HL-60 (cell line): ENCODE measurements at regions not wholly inside any gene's neighbourhood (a gene's known extent, or its start where the extent isn't known, plus 50 kb on each side); places are given as distances from the start of the nearest gene placed in this dataset.

Source experiments
- CTCF ChIP-seq: IDR thresholded peaks from one replicate; pipeline ENCODE4 v1.5.1; 2011; ENCODE audit warnings: low read length, control low read depth, inconsistent platforms; ENCODE audit not compliant: insufficient read depth
- POLR2AphosphoS5 ChIP-seq: IDR thresholded peaks from 2 replicates; pipeline ENCODE4 v1.6.1; 2012; ENCODE audit warnings: low read depth

DNA sequence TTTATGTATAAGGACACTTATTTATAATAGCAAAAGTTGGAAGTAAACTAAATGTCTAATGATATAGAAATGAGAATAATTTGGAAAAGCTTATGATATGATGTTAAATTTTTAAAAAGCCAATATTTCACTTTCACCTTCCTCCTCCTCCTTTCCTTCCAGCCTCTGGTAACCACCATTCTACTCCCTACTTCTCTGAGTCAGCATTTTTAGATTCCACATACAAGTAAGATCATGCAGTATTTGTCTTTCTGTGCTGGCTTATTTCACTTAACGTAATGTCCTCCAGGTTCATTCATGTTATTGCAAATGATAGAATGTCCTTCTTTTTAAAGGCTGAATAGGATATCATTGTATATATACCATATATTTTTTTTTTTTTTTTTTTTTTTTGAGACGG, 180.2 kb downstream of the RNF144B start:
- no peak for TF ChIP-seq POLR2AphosphoS5
- no peak for TF ChIP-seq CTCF
